HUES64 (cell line): ENCODE measurements at regions not wholly inside any gene's neighbourhood (a gene's known extent, or its start where the extent isn't known, plus 50 kb on each side); places are given as distances from the start of the nearest gene placed in this dataset.

Experiments
- H3K27ac ChIP-seq: 2 replicates; pipeline ENCODE4 v1.7.0; 2013; ENCODE audit warnings: low read depth, low read length, inconsistent platforms
- H3K27me3 ChIP-seq: 2 replicates; pipeline ENCODE4 v1.6.1; 2013; ENCODE audit warnings: mild to moderate bottlenecking, low read length; ENCODE audit not compliant: insufficient read depth
- H3K36me3 ChIP-seq: 2 replicates; pipeline ENCODE4 v1.6.1; 2013; ENCODE audit warnings: mild to moderate bottlenecking, low read length; ENCODE audit not compliant: insufficient read depth
- H3K4me1 ChIP-seq: 2 replicates; pipeline ENCODE4 v1.6.1; 2013; ENCODE audit warnings: mild to moderate bottlenecking, low read length, moderate library complexity; ENCODE audit not compliant: insufficient read depth
- H3K4me3 ChIP-seq: 2 replicates; pipeline ENCODE4 v1.5.1; 2013; ENCODE audit warnings: mild to moderate bottlenecking, low read length, moderate library complexity
- H3K9ac ChIP-seq: 2 replicates; pipeline ENCODE4 v1.6.1; 2013; ENCODE audit warnings: mild to moderate bottlenecking, low read depth, low read length
- H3K9me3 ChIP-seq: 2 replicates; pipeline ENCODE4 v1.6.1; 2013; ENCODE audit warnings: low read depth, low read length; ENCODE audit not compliant: insufficient read depth
- WGBS: fragments of 150-250, 120-280 bp; methylation state at CpG from one replicate; pipeline ENCODE4 v1.1.7; 2013; ENCODE audit warnings: missing lambda C conversion rate; 5-methylcytosine and 5-hydroxymethylcytosine counted together

DNA sequence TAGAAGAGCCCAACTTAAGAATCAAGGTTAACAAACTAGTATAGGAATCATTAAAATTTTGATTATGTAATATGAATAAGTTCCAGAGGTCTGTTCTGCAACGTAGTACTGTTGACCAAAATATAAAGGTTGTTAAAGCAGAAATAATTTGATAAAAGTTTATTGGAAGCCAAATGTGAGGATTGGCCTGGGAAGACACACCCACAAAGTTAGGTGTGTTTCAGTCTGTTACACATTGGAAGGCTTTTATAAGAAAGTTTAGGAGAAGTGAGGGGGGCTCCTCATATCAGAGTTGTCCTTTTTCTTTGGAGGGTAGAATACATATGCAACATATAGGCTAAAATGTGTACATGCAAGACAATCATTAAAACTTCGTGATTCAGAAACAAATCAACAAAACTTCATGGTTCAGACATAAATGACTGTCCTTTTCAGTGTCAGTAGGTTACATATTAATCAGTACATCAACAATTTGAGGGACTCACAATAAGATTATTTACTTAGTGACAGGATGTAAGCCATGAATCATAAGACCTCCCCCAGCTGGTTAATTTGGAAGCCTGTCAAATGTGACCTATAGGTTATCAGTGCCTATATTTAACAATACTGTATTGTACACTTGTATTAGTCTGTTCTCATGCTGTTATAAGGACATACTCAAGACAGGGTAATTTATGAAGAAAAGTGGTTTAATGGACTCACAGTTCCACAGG, 245.0 kb upstream of the B3GALT2 start:
- H3K9me3 ChIP-seq, result peaks cover 29% of the 10 kb centered on the region
- H3K27me3 ChIP-seq, result no peaks in the 10 kb centered on the region
- H3K4me3 ChIP-seq, result no peak overlapping the region
- no peaks in the 10 kb centered on the region for H3K4me1 ChIP-seq
- H3K36me3 ChIP-seq, result no peaks in the 10 kb centered on the region
- no peak overlapping the region for H3K9ac ChIP-seq
- no peak overlapping the region for H3K27ac ChIP-seq
- 93% methylated on average over 1 of the region's 2 CpGs for WGBS

DNA sequence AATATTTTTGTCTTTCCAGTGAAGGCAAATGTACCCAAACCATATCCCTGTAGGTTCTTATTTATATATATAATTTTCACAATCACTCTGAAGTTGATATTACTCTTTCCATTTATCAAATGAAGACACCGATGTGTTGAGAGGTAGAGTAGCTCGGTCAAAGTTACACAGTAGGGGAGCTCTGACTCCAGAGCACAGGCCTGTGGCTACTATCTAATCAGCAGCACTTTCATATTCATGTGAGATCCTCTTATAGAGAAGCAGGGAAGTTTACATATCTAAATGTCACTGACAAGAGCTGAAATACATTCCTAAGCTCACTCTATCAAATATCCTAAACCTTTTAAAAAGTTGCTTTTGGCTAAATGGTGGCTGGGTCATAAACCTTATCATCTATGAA, 241.1 kb upstream of the B3GALT2 start:
- no CpG with 5 or more reads among the region's 2 CpGs for WGBS

DNA sequence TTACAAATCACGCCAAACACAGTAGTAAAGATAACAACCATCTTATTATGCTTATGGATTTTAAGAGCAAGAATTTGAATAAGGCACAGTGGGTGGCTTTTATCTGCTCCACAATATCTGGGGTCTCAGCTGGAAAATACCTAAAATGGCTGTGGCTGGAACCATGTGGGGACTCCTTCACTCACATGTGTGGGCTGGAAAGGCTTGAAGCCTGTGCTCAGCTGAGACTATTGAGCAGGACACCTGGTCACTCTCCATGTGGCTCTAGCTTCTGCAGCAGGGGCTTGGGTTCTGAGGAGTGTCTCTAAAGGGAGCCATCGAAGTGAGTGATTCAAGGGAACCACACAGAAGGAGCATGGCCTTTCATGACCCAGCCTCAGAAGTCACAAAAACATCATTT, 239.6 kb upstream of the B3GALT2 start:
- H3K4me3 ChIP-seq, result no peak overlapping the region
- H3K4me1 ChIP-seq, result no peaks in the 10 kb centered on the region
- H3K9ac ChIP-seq, result no peak overlapping the region
- no peaks in the 10 kb centered on the region for H3K9me3 ChIP-seq
- no peaks in the 10 kb centered on the region for H3K36me3 ChIP-seq
- 100% methylated on average over 1 of the region's 2 CpGs for WGBS
- no peak overlapping the region for H3K27ac ChIP-seq
- H3K27me3 ChIP-seq, result no peaks in the 10 kb centered on the region

More for the DNA sequence above, 241.1 kb upstream of the B3GALT2 start:
- Histone ChIP-seq H3K4me1 (no peaks in the 10 kb centered on the region), H3K27me3 (no peaks in the 10 kb centered on the region), H3K36me3 (no peaks in the 10 kb centered on the region), H3K27ac (no peak overlapping the region), H3K9me3 (peaks cover 10% of the 10 kb centered on the region), H3K9ac (no peak overlapping the region), H3K4me3 (no peak overlapping the region)

DNA sequence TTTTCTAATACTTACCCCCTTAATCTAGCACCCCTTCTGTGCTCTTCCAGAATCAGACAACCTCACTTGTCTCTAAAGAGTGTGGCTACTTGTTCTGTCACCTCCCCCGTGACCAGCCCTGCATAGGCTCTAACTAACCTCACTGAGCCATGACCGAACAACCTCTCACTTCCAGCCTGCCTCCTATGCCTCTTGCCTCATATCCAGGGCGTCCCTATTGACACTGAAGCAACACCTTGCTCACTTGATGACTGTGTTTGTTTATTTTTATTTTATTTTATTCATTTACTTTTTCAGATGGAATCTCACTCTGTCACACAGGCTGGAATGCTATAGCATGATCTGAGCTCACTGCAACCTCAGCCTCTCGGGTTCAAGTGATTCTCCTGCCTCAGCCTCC, 235.1 kb upstream of the B3GALT2 start:
- Histone ChIP-seq H3K4me1 (peaks cover 5% of the 10 kb centered on the region), H3K27me3 (no peaks in the 10 kb centered on the region), H3K4me3 (no peak overlapping the region), H3K27ac (no peak overlapping the region), H3K9ac (no peak overlapping the region), H3K36me3 (no peaks in the 10 kb centered on the region), H3K9me3 (no peaks in the 10 kb centered on the region)
- 91% methylated on average over 4 of the region's 4 CpGs for WGBS

DNA sequence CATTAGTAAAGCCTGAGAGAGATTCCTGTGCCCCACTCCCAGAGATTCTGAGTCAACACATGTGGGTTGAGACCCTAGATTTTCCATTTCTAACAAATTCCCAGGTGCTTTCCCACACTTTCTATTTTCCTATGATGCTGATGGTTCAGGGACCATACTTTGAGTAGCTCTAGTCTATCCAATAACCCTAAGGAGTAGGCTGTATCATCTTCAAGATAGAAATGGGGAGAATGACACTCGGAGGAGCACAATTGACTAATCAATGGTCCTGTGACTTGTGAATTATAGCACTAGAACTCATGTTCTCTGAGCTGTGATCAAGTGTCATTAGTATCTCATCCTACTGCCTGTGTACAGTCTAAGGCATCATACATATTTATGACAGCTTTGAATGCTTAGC, 232.9 kb upstream of the B3GALT2 start:
- H3K4me1 ChIP-seq, result peaks cover 9% of the 10 kb centered on the region
- WGBS, result 94% methylated on average over 1 of the region's 1 CpG
- H3K4me3 ChIP-seq, result no peak overlapping the region
- no peaks in the 10 kb centered on the region for H3K27me3 ChIP-seq
- H3K9me3 ChIP-seq, result no peaks in the 10 kb centered on the region
- H3K9ac ChIP-seq, result no peak overlapping the region
- no peaks in the 10 kb centered on the region for H3K36me3 ChIP-seq
- H3K27ac ChIP-seq, result no peak overlapping the region

DNA sequence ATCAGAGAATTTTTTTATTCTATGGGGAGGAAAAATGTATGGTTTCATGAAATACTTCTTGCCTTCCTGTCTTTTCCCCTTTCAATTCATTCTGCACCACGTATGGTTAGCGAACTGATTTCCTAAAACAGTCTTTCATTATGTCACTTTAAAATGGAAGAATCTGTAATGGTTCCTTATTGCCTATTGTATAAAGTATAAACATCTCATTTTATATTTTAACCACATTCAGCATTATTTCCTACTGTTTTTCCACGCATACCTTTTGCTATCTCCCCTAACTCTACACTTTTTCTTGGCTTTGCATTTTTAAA, 232.3 kb upstream of the B3GALT2 start:
- H3K4me1 ChIP-seq, result peaks cover 9% of the 10 kb centered on the region
- no peaks in the 10 kb centered on the region for H3K27me3 ChIP-seq
- H3K27ac ChIP-seq, result no peak overlapping the region
- WGBS, result 98% methylated on average over 1 of the region's 3 CpGs
- no peaks in the 10 kb centered on the region for H3K36me3 ChIP-seq
- H3K4me3 ChIP-seq, result no peak overlapping the region
- no peak overlapping the region for H3K9ac ChIP-seq
- H3K9me3 ChIP-seq, result no peaks in the 10 kb centered on the region

DNA sequence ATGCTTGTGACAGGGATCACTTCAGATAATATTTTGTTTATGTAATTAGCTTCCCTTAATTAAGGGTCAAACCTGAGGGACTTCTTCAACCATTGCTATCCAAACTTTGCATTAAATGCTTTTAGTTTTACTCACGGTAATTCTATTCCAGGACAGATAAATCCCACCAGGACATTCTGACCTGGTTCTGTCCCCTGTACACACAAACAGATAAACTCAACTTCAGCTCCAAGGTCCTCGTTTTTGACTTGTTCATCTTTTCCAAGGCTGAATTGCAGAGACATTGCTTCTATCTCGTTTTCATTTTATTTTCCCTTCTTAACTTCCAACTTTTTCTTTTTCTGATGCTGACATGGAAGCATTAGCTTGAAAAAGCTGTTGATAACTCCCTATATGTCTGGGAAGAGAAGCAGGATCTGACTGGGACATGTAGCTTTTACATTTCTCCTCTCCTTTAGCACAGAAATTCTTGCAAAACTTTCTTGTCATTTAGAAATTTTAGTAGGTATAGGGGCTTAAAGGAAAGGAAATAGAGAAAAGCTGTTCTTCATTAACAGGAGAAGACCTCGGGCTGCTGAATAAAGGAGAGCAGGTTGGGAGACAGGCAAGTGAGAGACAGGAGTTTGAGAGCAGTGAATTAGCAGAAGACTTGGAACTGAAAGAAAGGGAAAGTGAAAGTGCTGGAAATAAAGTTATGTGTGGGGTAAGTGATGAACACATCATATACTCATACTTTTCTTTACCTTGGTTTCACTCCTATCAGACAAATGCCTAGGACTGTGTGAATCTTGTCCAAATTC, 231.7 kb upstream of the B3GALT2 start:
- 87% methylated on average over 4 of the region's 4 CpGs for WGBS
- H3K4me3 ChIP-seq, result no peak overlapping the region
- no peak overlapping the region for H3K9ac ChIP-seq
- no peaks in the 10 kb centered on the region for H3K9me3 ChIP-seq
- H3K27ac ChIP-seq, result no peak overlapping the region
- peaks cover 9% of the 10 kb centered on the region for H3K4me1 ChIP-seq
- H3K36me3 ChIP-seq, result no peaks in the 10 kb centered on the region
- H3K27me3 ChIP-seq, result no peaks in the 10 kb centered on the region

DNA sequence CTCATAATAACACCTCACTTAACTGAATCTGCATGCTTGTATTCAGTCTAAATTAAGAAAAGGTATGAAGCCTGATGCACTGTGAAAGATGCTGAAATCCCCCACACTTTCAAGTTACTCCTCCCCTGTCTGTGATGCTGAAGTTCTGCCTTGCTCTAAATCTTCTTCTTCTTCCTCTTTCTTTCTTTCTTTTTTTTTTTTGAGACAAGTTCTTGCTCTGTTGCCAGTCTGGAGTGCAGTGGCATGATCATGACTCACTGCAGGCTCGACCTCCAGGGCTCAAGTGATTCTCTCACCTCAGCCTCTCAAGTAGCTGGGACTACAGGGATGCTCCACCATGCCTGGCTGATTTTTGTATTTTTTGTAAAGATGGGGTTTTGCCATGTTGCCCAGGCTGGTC, 231.0 kb upstream of the B3GALT2 start:
- H3K9me3 ChIP-seq, result no peaks in the 10 kb centered on the region
- no peaks in the 10 kb centered on the region for H3K36me3 ChIP-seq
- no peak overlapping the region for H3K9ac ChIP-seq
- no peaks in the 10 kb centered on the region for H3K27me3 ChIP-seq
- H3K4me1 ChIP-seq, result peaks cover 9% of the 10 kb centered on the region
- H3K27ac ChIP-seq, result no peak overlapping the region
- WGBS, result 90% methylated on average over 1 of the region's 1 CpG
- no peak overlapping the region for H3K4me3 ChIP-seq

DNA sequence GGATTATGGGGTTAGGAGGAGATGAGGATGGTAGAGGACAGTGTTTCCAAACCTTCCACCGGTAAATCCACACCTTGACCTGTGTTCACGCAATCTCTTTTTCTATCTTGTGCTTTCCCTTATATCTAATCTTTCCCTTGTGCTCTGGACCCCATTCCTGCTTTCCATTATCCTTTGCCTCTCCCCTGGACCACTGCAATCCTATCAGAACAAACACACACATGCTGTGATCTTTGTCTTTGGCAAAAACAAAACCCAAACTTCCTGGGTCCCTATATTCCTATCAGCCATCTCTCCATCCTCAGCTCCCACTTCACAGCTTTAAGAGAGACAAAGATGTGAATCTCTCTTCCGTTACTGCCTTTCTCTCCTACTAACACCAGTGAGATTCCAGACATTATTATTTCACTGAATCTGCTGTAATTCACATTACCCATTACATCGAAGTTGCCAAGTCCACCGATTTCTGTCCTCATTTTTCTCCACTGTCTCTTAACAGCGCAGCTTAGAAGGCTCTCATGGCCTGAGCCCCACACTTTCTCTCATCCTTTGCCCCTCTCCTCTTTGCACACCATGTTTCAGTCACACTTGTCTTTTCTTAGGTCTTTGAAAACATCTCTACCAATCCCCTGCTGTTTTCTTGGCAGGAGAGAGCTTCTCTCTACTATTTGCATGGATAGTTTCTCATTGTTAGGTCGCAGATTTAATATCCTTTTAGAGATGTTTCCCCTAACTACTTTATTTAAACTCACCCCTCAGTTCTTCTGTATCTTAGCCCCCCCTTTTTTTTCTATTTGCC, 230.0 kb upstream of the B3GALT2 start:
- Histone ChIP-seq H3K27me3 (no peaks in the 10 kb centered on the region), H3K36me3 (no peaks in the 10 kb centered on the region), H3K9me3 (no peaks in the 10 kb centered on the region), H3K4me1 (peaks cover 9% of the 10 kb centered on the region), H3K4me3 (no peak overlapping the region), H3K27ac (no peak overlapping the region), H3K9ac (no peak overlapping the region)
- WGBS, result 81% methylated on average over 7 of the region's 7 CpGs

DNA sequence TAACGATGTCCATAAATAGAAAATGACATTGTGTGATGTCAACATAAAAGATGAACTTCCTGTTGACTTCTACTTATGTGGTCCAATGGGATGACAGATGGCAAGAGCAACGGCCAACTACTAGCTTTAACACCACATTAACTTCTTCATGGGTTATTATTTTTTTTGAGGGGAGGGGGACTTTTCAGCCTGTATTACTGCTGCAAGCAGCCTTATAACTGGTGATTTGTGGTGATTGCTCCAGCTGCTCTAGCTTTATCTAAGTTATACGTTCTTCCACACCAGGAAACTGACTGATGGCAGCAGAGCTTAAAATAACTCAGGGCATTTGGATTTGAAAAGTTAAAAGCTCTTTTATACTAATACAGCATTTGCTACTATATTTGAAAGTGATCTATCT, 228.8 kb upstream of the B3GALT2 start:
- no peaks in the 10 kb centered on the region for H3K9me3 ChIP-seq
- no peak overlapping the region for H3K9ac ChIP-seq
- H3K27me3 ChIP-seq, result no peaks in the 10 kb centered on the region
- no peak overlapping the region for H3K4me3 ChIP-seq
- peaks cover 9% of the 10 kb centered on the region for H3K4me1 ChIP-seq
- 88% methylated on average over 2 of the region's 3 CpGs for WGBS
- no peak overlapping the region for H3K27ac ChIP-seq
- H3K36me3 ChIP-seq, result no peaks in the 10 kb centered on the region

DNA sequence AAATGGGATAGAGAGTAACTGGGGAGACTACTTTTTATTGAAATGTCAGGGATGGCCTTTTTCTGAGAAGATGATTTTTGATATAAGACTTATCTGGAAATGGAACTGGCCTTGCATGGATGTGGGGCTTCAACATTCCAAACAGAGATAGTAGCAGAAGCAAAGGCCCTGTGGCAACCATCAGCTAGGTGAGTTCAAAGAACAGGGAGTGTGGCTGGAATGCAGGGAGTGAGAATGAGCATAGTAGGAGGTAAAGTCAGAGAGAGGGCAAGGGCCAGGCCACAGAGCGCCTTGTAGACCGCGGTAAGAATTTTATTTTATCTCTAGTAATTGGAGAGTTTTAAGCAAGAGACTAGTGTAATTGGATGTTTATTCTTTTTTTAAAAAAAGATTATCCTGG, 227.0 kb upstream of the B3GALT2 start:
- no peak overlapping the region for H3K4me3 ChIP-seq
- H3K36me3 ChIP-seq, result no peaks in the 10 kb centered on the region
- no peaks in the 10 kb centered on the region for H3K27me3 ChIP-seq
- H3K4me1 ChIP-seq, result peaks cover 9% of the 10 kb centered on the region
- H3K9me3 ChIP-seq, result no peaks in the 10 kb centered on the region
- H3K27ac ChIP-seq, result no peak overlapping the region
- WGBS, result 98% methylated on average over 3 of the region's 3 CpGs
- H3K9ac ChIP-seq, result no peak overlapping the region
